Fibroblast of lung (primary cell): ENCODE measurements at regions not wholly inside any gene's neighbourhood (a gene's known extent, or its start where the extent isn't known, plus 50 kb on each side); places are given as distances from the start of the nearest gene placed in this dataset.

ENCODE experiments used
- DNase-seq, 2 donors: peaks; one replicate each; pipeline versions ENCODE4 v3.0.0 to v3.0.0-alpha.2; 2010; ENCODE audit warnings: low read depth in 2 of 2
- H2AFZ ChIP-seq: 2 replicates; pipeline ENCODE4 v1.5.1; 2012; ENCODE audit warnings: low read length, control low read depth, inconsistent platforms
- H3K27ac ChIP-seq: 2 replicates; pipeline ENCODE4 v1.5.1; 2011; ENCODE audit warnings: low read length, control low read depth; ENCODE audit not compliant: insufficient read depth
- H3K27me3 ChIP-seq: 2 replicates; pipeline ENCODE4 v1.5.1; 2011; ENCODE audit warnings: mild to moderate bottlenecking, low read length; ENCODE audit not compliant: control insufficient read depth, insufficient read depth
- H3K36me3 ChIP-seq: 2 replicates; pipeline ENCODE4 v1.5.1; 2011; ENCODE audit warnings: low read length; ENCODE audit not compliant: control insufficient read depth, insufficient read depth
- H3K4me1 ChIP-seq: 2 replicates; pipeline ENCODE4 v1.5.1; 2011; ENCODE audit warnings: low read length; ENCODE audit not compliant: control insufficient read depth, insufficient read depth; ENCODE audit errors: extremely low read depth
- H3K4me2 ChIP-seq: 2 replicates; pipeline ENCODE4 v1.5.1; 2011; ENCODE audit warnings: low read length, control low read depth; ENCODE audit not compliant: insufficient read depth; ENCODE audit errors: extremely low read depth
- H3K4me3 ChIP-seq, 4 experiments: fragments of 200-600 bp in 1 of 4; sonication (generic) in 1 of 4; replicated peaks in 1 of 4; 2 replicates each; pipeline ENCODE4 v1.5.1; 2011 to 2016; ENCODE audit warnings: low read length in 4 of 4, low read depth in 3 of 4, mild to moderate bottlenecking in 3 of 4, control low read depth in 2 of 4, inconsistent platforms in 1 of 4, mixed read lengths in 1 of 4; ENCODE audit not compliant: insufficient read depth in 1 of 4; ENCODE audit errors: control extremely low read depth in 1 of 4
- H3K79me2 ChIP-seq: 2 replicates; pipeline ENCODE4 v1.5.1; 2012; ENCODE audit warnings: mild to moderate bottlenecking, low read length, inconsistent platforms; ENCODE audit not compliant: control insufficient read depth, insufficient read depth
- H3K9ac ChIP-seq: 2 replicates; pipeline ENCODE4 v1.5.1; 2011; ENCODE audit warnings: mild to moderate bottlenecking, low read length, control low read depth; ENCODE audit not compliant: insufficient read depth
- H3K9me3 ChIP-seq: 2 replicates; pipeline ENCODE4 v1.5.1; 2012; ENCODE audit warnings: low read depth, low read length; ENCODE audit not compliant: control insufficient read depth, insufficient read depth
- H4K20me1 ChIP-seq: 2 replicates; pipeline ENCODE4 v1.5.1; 2011; ENCODE audit warnings: low read length; ENCODE audit not compliant: control insufficient read depth, insufficient read depth; ENCODE audit errors: extremely low read depth
- EZH2 ChIP-seq: IDR thresholded peaks from 2 replicates; pipeline ENCODE4 v1.5.1; 2012; ENCODE audit warnings: low read length, control low read depth, mild to moderate bottlenecking; ENCODE audit errors: missing control alignments
- TF ChIP-seq, protein P1 (sequence below), 2 donors: IDR thresholded peaks in 1 of 2; conservative IDR thresholded peaks in 1 of 2; 1 replicate in 1 of 2; 2 replicates in 1 of 2; pipeline ENCODE4 v1.5.1; 2011 to 2012; ENCODE audit warnings: low read length in 2 of 2, control low read depth in 1 of 2, inconsistent platforms in 1 of 2, low read depth in 1 of 2, mild to moderate bottlenecking in 1 of 2

- TF ChIP-seq, protein P1, sequence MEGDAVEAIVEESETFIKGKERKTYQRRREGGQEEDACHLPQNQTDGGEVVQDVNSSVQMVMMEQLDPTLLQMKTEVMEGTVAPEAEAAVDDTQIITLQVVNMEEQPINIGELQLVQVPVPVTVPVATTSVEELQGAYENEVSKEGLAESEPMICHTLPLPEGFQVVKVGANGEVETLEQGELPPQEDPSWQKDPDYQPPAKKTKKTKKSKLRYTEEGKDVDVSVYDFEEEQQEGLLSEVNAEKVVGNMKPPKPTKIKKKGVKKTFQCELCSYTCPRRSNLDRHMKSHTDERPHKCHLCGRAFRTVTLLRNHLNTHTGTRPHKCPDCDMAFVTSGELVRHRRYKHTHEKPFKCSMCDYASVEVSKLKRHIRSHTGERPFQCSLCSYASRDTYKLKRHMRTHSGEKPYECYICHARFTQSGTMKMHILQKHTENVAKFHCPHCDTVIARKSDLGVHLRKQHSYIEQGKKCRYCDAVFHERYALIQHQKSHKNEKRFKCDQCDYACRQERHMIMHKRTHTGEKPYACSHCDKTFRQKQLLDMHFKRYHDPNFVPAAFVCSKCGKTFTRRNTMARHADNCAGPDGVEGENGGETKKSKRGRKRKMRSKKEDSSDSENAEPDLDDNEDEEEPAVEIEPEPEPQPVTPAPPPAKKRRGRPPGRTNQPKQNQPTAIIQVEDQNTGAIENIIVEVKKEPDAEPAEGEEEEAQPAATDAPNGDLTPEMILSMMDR (conservative IDR thresholded peaks at IDR 0.05 in 1 of 2, IDR thresholded peaks at IDR 0.05 in 1 of 2; ENCODE audit: low read depth in 1 of 2, low read length in 2 of 2) = no peak
- peak overlapping the region; percentile 8 for H3K4me2 ChIP-seq
These were observed 759.8 kb upstream of the MDGA2 start for GRCh38 chr14:48435221-48435620.

DNA sequence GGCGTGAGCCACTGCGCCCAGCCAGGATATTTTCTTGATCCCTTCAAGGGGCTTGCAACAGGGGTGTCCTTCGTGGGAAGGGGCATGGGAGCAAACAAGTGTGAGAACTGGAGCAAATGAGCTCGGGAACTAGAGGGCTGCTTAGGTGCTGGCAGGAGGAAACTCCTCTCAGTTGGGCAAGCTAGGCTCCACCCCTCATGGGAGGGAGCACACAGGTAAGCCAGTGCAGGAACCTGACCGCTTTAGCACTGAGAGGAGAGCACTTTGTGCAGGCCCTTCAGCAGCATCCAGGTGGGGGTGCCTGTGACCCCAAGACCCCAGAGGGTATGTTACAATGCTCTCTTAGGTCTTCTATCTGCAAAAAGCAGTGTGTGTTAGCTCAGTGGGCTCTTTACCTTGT is 755.4 kb upstream of the MDGA2 start:
- Histone ChIP-seq H3K36me3 (no peaks in the 10 kb centered on the region), H3K9ac (no peak overlapping the region), H3K4me1 (no peaks in the 10 kb centered on the region), H3K27me3 (no peaks in the 10 kb centered on the region), H3K4me2 (no peak overlapping the region), H3K9me3 (no peaks in the 10 kb centered on the region), H2AFZ (no peak overlapping the region), H4K20me1 (no peaks in the 10 kb centered on the region), H3K27ac (no peak overlapping the region), H3K79me2 (no peaks in the 10 kb centered on the region), H3K4me3 (no peak overlapping the region)
- TF ChIP-seq EZH2 = no peak
- TF ChIP-seq, protein P1 (conservative IDR thresholded peaks at IDR 0.05 in 1 of 2, IDR thresholded peaks at IDR 0.05 in 1 of 2; ENCODE audit: low read depth in 1 of 2, low read length in 2 of 2) = no peak
- no peak for DNase-seq

More at GRCh38 chr14:48435221-48435620, 759.8 kb upstream of the MDGA2 start:
- no peak for DNase-seq
- H3K79me2 ChIP-seq = no peaks in the 10 kb centered on the region
- H3K36me3 ChIP-seq = no peaks in the 10 kb centered on the region
- H2AFZ ChIP-seq = no peak overlapping the region
- H3K27ac ChIP-seq = no peak overlapping the region
- H3K4me3 ChIP-seq = no peak overlapping the region
- H3K27me3 ChIP-seq = no peaks in the 10 kb centered on the region
- H3K9me3 ChIP-seq = no peaks in the 10 kb centered on the region
- H4K20me1 ChIP-seq = no peaks in the 10 kb centered on the region
- H3K9ac ChIP-seq = no peak overlapping the region
- no peaks in the 10 kb centered on the region for H3K4me1 ChIP-seq

DNA sequence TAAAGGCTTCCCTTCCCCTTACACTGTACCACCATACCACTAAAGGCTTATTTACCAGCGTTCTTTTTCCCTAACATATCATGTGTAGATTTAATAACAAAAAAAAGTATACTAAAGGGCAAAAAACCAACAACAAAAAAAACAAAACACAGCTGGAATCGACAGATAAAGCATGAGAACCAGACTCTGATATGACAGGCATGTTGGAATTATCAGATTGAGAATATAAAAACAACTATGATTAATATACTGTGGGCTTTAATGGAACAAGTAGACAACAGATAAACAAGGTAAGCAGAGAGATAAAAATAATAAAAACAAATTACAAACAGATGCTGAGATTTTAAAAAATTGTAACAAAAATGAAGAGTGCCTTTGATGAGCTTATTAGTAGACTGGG is 754.1 kb upstream of the MDGA2 start:
- Histone ChIP-seq H2AFZ (no peak overlapping the region), H3K79me2 (no peaks in the 10 kb centered on the region), H3K4me2 (no peak overlapping the region), H3K27ac (no peak overlapping the region), H3K4me3 (no peak overlapping the region), H3K4me1 (no peaks in the 10 kb centered on the region), H4K20me1 (no peaks in the 10 kb centered on the region), H3K9me3 (no peaks in the 10 kb centered on the region), H3K27me3 (no peaks in the 10 kb centered on the region), H3K9ac (no peak overlapping the region), H3K36me3 (no peaks in the 10 kb centered on the region)
- DNase-seq = no peak
- TF ChIP-seq EZH2 = no peak
- TF ChIP-seq, protein P1 (conservative IDR thresholded peaks at IDR 0.05 in 1 of 2, IDR thresholded peaks at IDR 0.05 in 1 of 2; ENCODE audit: low read depth in 1 of 2, low read length in 2 of 2) = no peak
